ENCODE measurements at regions not wholly inside any gene's neighbourhood (a gene's known extent, or its start where the extent isn't known, plus 50 kb on each side); places are given as distances from the start of the nearest gene placed in this dataset.

DNA sequence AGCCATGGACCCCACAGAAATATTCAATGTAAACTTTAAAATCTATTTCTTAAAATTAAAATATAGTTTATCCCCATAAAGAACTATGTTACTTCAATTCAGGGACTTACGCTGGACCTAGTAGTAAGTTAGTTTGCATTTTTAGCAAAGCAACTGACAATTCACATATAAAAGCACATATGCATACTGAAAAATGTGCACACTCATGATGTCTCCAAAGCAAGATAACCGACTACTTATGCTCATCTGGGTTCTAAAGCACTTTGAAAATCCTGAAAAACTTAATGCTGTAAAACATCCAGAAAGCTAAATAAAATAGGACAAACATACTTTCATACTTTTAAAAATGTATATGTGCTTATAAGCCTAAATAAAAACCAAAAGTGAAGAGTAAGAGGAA is 264.4 kb upstream of the GAS1 start:
- no peak for DNase-seq

DNA sequence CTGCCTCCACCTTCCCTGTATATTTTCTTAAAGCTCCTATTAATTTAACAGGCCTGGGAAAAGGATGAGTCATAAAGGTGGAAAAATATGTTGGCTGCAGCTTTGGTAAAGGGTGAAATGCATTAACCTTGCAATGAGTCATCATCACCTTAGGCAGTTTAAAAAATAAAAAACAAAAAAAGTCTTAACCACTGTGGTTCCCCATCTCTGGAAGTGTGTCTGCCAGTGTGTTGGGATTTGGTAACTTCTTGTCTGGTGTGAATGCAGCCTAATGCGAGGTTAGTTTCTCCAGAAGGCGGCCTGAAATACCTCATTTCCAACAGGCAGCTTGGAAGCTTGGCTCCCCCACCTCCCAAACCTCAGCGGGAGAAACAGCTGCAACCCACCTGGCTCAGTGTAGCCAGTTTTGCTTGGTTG is 265.3 kb upstream of the GAS1 start:
- no peak for DNase-seq

GRCh38 chr9:87213948-87214347 is 266.6 kb upstream of the GAS1 start:
- DNase-seq = no peak

DNA sequence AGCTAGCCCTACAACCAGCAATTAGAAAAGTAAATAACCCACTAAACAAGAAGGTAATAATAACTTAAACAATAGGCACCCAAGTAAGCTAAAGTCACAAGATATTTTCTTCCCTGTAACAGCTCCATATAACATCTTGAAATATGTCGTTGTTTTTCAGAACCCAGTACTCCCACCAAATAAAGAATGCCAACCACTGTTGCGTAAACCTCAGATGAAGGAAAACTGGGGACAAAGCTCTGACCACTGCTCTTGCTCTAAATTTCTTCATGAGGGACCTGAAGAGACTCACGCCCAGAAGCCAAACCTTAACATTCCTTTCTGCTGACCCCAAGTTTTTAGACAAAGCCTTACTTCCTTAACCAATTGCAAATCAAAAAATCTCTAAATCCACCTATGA is 267.7 kb upstream of the GAS1 start:
- DNase-seq = no peak

GRCh38 chr9:87216036-87216435 is 268.7 kb upstream of the GAS1 start:
- DNase-seq = no peak

DNA sequence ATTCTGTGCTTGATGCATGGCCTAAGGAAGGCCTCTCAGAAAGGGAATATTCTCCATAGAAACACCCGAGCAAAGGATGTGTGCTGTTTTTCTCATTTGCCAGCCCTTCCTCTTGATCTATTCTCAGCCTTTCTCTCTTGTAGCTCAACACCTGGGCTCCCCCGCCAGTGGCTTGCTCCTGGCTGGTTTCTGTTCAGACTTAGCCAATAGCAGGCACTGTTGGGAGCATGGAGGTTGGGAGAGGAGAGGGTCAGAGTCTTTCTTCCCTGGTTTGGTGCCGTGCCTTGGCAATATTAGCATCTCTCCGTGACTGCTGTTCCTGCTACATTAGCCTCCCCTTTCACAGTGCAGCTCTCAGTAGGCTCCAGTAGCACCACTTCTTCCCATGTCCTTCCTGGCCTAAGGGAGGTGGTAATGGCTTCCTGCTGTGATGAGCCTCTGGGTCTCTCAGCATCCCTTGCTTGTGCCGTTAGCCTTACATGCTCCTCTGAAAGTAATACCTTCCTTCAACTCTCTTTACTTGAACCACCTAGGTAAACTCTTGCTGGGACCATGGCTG is 269.7 kb upstream of the GAS1 start:
- no peak for DNase-seq

- DNase-seq = no peak
These were observed 274.0 kb upstream of the DAPK1 start for GRCh38 chr9:87223392-87224246.

DNA sequence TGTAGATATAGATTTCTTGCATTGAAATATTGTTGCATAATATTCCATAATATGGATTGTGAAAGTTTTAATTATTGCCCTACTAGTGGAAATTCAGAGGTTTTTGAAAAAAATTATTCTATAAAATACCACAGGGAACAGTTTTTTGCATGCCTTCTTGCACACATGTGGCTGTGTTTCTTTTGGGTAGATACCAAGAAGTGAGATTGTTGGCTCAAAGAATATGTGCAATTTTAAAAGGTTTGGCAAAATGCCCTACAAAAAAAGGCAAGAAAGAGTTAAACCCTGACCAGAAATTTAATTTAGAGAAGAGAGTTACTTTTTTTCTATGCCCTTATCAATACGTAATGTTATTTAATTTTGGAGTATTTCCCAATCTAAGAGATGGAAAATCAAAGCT is 270.8 kb upstream of the DAPK1 start:
- no peak for DNase-seq

- DNase-seq = no peak
These were observed 270.2 kb upstream of the DAPK1 start for GRCh38 chr9:87227456-87227855.

DNA sequence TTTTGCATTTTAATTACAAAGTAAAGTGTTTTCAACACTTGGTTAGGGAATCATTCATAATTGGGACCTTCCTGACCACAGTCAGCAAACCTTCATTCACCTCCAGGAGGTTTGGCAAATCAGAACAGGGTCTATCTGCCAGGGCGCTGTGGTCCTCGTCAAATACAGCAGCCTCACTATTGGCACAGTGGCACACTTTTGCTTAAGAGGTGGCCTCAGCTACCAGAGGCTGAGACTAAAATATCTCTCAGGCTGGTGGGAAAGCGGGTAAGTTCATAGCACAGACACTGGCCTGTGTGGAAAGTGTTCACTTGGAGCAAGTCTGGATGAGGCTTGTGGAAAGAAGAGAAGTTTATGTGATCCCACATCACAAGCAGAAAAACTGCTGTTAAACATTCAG is 268.6 kb upstream of the DAPK1 start:
- no peak for DNase-seq

DNA sequence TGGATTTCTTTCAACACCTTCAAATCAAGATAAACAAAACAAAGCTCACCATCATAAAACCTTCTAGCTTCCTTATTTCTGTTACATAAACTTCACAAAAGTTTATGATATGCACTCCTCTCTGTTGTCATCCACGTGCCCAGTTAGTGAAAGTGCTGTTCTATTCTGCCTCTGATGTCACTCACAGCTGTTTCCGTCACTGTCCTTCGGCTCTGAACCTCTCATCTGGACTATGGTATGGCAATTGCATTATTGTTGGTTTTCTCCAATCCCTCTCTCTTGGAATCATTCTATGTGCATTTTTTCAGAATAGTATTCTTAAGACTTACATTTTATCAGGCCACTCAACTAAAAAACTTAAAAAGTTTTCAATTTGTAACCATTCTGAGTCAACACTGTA is 264.2 kb upstream of the DAPK1 start:
- no peak for DNase-seq

- no peak for DNase-seq
These were observed 263.7 kb upstream of the DAPK1 start for GRCh38 chr9:87233899-87234455.

- DNase-seq = no peak
These were observed 262.8 kb upstream of the DAPK1 start for GRCh38 chr9:87234854-87235253.

- DNase-seq = no peak
These were observed 261.1 kb upstream of the DAPK1 start for GRCh38 chr9:87236546-87236945.

DNA sequence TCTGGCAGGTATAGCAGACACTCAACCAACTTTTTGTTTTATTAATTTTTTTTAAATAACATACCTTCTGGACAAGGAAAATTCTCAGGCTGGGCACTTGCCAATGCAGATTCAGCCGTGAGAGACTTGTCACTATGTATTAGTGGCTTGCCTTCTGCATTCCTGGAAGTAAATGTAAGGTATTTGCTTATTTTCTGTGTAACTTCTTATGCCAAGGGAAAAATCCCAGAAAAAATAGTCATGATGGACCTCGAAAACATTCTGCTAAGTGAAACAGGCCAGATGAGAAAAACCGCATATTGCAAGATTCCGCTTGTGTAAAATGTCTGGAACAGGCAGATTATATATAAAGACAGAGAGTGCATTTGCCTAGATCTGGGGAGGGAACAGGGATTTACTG is 260.3 kb upstream of the DAPK1 start:
- DNase-seq = no peak

- no peak for DNase-seq
These were observed 259.1 kb upstream of the DAPK1 start for GRCh38 chr9:87238545-87238944.

GRCh38 chr9:87239312-87239711 is 258.4 kb upstream of the DAPK1 start:
- no peak for DNase-seq

GRCh38 chr9:87243602-87244001 is 254.1 kb upstream of the DAPK1 start:
- no peak for DNase-seq

DNA sequence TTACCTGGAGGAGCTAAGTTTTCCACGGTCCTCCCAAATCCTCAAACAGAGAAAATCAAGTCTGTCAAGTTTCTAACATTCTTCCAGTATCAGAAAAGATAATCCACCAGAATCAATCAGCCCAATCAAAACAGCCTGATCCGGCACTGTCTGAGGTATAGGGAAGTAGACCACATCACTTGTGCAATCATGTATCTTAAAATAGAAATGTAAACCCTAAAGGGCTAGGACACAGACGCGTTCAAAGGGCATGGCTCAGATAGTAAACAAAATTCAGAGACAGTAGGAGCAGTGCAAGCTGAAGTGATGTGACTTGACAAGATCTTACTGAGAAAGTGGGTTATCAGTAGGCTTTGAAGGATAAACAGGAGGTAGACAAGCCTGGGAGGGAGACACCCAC is 252.4 kb upstream of the DAPK1 start:
- no peak for DNase-seq

- no peak for DNase-seq
These were observed 250.6 kb upstream of the DAPK1 start for GRCh38 chr9:87247097-87247496.

- no peak for DNase-seq
These were observed 248.6 kb upstream of the DAPK1 start for GRCh38 chr9:87249029-87249428.

GRCh38 chr9:87250205-87250604 is 247.5 kb upstream of the DAPK1 start:
- DNase-seq = no peak

GRCh38 chr9:87255431-87256155 is 242.1 kb upstream of the DAPK1 start:
- no peak for DNase-seq
